HG02884 (cell line): ENCODE measurements at regions not wholly inside any gene's neighbourhood (a gene's known extent, or its start where the extent isn't known, plus 50 kb on each side); places are given as distances from the start of the nearest gene placed in this dataset.
"Not testable (repeated sequence)": the region's sequence is repeated elsewhere in the genome, so short reads cannot be mapped to it uniquely, and the experiment has no call there.

ENCODE experiments used
- ATAC-seq: cut with Tn5 transposase; IDR thresholded peaks from one replicate; pipeline ENCODE4 v1.9.1; 2021; ENCODE audit warnings: mild to moderate bottlenecking, moderate library complexity; ENCODE audit not compliant: unreplicated experiment

GRCh38 chr3:95670765-95671164 lies 1143.6 kb upstream of the EPHA6 start:
- ATAC-seq: no peak

GRCh38 chr3:95673215-95673614 lies 1141.2 kb upstream of the EPHA6 start:
- no peak for ATAC-seq

GRCh38 chr3:95705786-95706418 lies 1108.5 kb upstream of the EPHA6 start:
- ATAC-seq: peak; percentile 61

- ATAC-seq: no peak
Observed at GRCh38 chr3:95707268-95707667, 1107.1 kb upstream of the EPHA6 start.

GRCh38 chr3:95710684-95711083 lies 1103.7 kb upstream of the EPHA6 start:
- no peak for ATAC-seq

- ATAC-seq: no peak
Observed at GRCh38 chr3:95711789-95712188, 1102.6 kb upstream of the EPHA6 start.

- ATAC-seq: no peak
Observed at GRCh38 chr3:95715128-95715527, 1099.3 kb upstream of the EPHA6 start.

GRCh38 chr3:95717048-95717447 lies 1097.3 kb upstream of the EPHA6 start:
- no peak for ATAC-seq

- no peak for ATAC-seq
Observed at GRCh38 chr3:95718168-95718567, 1096.2 kb upstream of the EPHA6 start.

GRCh38 chr3:95719481-95719880 lies 1094.9 kb upstream of the EPHA6 start:
- no peak for ATAC-seq

- no peak for ATAC-seq
Observed at GRCh38 chr3:95721938-95722337, 1092.5 kb upstream of the EPHA6 start.

GRCh38 chr3:95725770-95726169 lies 1088.6 kb upstream of the EPHA6 start:
- no peak for ATAC-seq

- no peak for ATAC-seq
Observed at GRCh38 chr3:95731753-95732152, 1082.6 kb upstream of the EPHA6 start.

- no peak for ATAC-seq
Observed at GRCh38 chr3:95733336-95733735, 1081.1 kb upstream of the EPHA6 start.

GRCh38 chr3:95738045-95738444 lies 1076.3 kb upstream of the EPHA6 start:
- no peak for ATAC-seq

- ATAC-seq: not testable (repeated sequence)
Observed at GRCh38 chr3:95744896-95745295, 1069.5 kb upstream of the EPHA6 start.

GRCh38 chr3:95750097-95750496 lies 1064.3 kb upstream of the EPHA6 start:
- ATAC-seq: no peak

GRCh38 chr3:95751509-95751908 lies 1062.9 kb upstream of the EPHA6 start:
- no peak for ATAC-seq

GRCh38 chr3:95752199-95752598 lies 1062.2 kb upstream of the EPHA6 start:
- ATAC-seq: no peak

- ATAC-seq: no peak
Observed at GRCh38 chr3:95758707-95759106, 1055.7 kb upstream of the EPHA6 start.

- ATAC-seq: no peak
Observed at GRCh38 chr3:95759614-95760301, 1054.6 kb upstream of the EPHA6 start.

GRCh38 chr3:95775486-95776094 lies 1038.8 kb upstream of the EPHA6 start:
- no peak for ATAC-seq
